ENCODE measurements at regions not wholly inside any gene's neighbourhood (a gene's known extent, or its start where the extent isn't known, plus 50 kb on each side); places are given as distances from the start of the nearest gene placed in this dataset.
A peak's percentile ranks its signal among the peaks of the same experiment; 100 is the strongest.
"Not testable (repeated sequence)": the region's sequence is repeated elsewhere in the genome, so short reads cannot be mapped to it uniquely, and the experiment has no call there.

GRCh38 chr12:91883811-91884210 is 261.8 kb downstream of the BTG1 start:
- no peak for DNase-seq

- no peak for DNase-seq
Measured at GRCh38 chr12:91882910-91883309, 262.7 kb downstream of the BTG1 start.

GRCh38 chr12:91880528-91880927 is 265.1 kb downstream of the BTG1 start:
- no peak for DNase-seq

GRCh38 chr12:91877456-91878235 is 268.0 kb downstream of the BTG1 start:
- peak; percentile 40 for DNase-seq

GRCh38 chr12:91877022-91877421 is 268.6 kb downstream of the BTG1 start:
- DNase-seq, result peak; percentile 82

GRCh38 chr12:91875671-91876070 is 270.0 kb downstream of the BTG1 start:
- not testable (repeated sequence) for DNase-seq

- no peak for DNase-seq
Measured at GRCh38 chr12:91874086-91874865, 271.4 kb downstream of the BTG1 start.

- no peak for DNase-seq
Measured at GRCh38 chr12:91871751-91872150, 273.9 kb downstream of the BTG1 start.

- DNase-seq, result no peak
Measured at GRCh38 chr12:91870872-91871707, 274.6 kb downstream of the BTG1 start.

GRCh38 chr12:91868054-91868453 is 277.6 kb downstream of the BTG1 start:
- no peak for DNase-seq

GRCh38 chr12:91866566-91866965 is 279.1 kb downstream of the BTG1 start:
- no peak for DNase-seq

- no peak for DNase-seq
Measured at GRCh38 chr12:91863702-91864101, 281.9 kb downstream of the BTG1 start.

- DNase-seq, result no peak
Measured at GRCh38 chr12:91861554-91861953, 284.1 kb downstream of the BTG1 start.

GRCh38 chr12:91859347-91859746 is 286.3 kb downstream of the BTG1 start:
- DNase-seq, result no peak

GRCh38 chr12:91857813-91858542 is 287.7 kb downstream of the BTG1 start:
- no peak for DNase-seq

- no peak for DNase-seq
Measured at GRCh38 chr12:91854725-91855124, 290.9 kb downstream of the BTG1 start.

- no peak for DNase-seq
Measured at GRCh38 chr12:91853350-91854127, 292.1 kb downstream of the BTG1 start.

- DNase-seq, result no peak
Measured at GRCh38 chr12:91852634-91853033, 293.0 kb downstream of the BTG1 start.

GRCh38 chr12:91851741-91852477 is 293.7 kb downstream of the BTG1 start:
- no peak for DNase-seq

- DNase-seq, result no peak
Measured at GRCh38 chr12:91846466-91847055, 299.1 kb downstream of the BTG1 start.

- DNase-seq, result no peak
Measured at GRCh38 chr12:91845365-91845764, 300.3 kb downstream of the BTG1 start.

Measured in stimulated activated CD8-positive, alpha-beta memory T cell treated with anti-CD3 and anti-CD28 coated beads, Interleukin-4, amount 100 ng/mL, for 48 hours (primary cell).